Gastrocnemius medialis (tissue), 4 donors: ENCODE measurements at regions not wholly inside any gene's neighbourhood (a gene's known extent, or its start where the extent isn't known, plus 50 kb on each side); places are given as distances from the start of the nearest gene placed in this dataset.

Source experiments
- ATAC-seq, 2 donors: fragments of 150-250 bp; one replicate each; pipeline ENCODE4 v1.9.1; 2016
- DNase-seq, 2 donors: peaks; one replicate each; pipeline ENCODE4 v3.0.0-alpha.2; 2019
- H3K27ac ChIP-seq, 4 donors: fragments of 200-600 bp; sonication (generic); 1 replicate in 1 of 4; 2 replicates in 3 of 4; pipeline ENCODE4 v1.5.1; 2016 to 2018; ENCODE audit warnings: mild to moderate bottlenecking in 2 of 4, moderate library complexity in 1 of 4
- H3K27me3 ChIP-seq, 3 donors: fragments of 200-600 bp; sonication (generic) in 2 of 3; 1 replicate in 1 of 3; 2 replicates in 2 of 3; pipeline versions ENCODE4 v1.5.1 to v1.6.0; 2016 to 2019; ENCODE audit warnings: mild to moderate bottlenecking in 1 of 3, moderate library complexity in 1 of 3
- H3K36me3 ChIP-seq, 2 donors: fragments of 200-600 bp; sonication (generic) in 1 of 2; one replicate each; pipeline ENCODE4 v1.5.1; 2017 to 2018
- H3K4me1 ChIP-seq, 2 donors: fragments of 200-600 bp; sonication (generic) in 1 of 2; one replicate each; pipeline ENCODE4 v1.5.1; 2016 to 2017; ENCODE audit warnings: mild to moderate bottlenecking in 2 of 2
- H3K4me3 ChIP-seq, 4 donors: fragments of 200-600 bp; sonication (generic) in 3 of 4; 1 replicate in 1 of 4; 2 replicates in 3 of 4; pipeline ENCODE4 v1.5.1; 2016 to 2019; ENCODE audit warnings: mild to moderate bottlenecking in 2 of 4
- H3K9me3 ChIP-seq, 3 donors: fragments of 200-600 bp; sonication (generic) in 2 of 3; 1 replicate in 1 of 3; 2 replicates in 2 of 3; pipeline ENCODE4 v1.5.1; 2016 to 2019
- CTCF ChIP-seq, 5 experiments: fragments of 450-650 bp in 3 of 5; fragments of 200-600 bp in 2 of 5; sonication (generic) in 2 of 5; IDR thresholded peaks in 4 of 5; conservative IDR thresholded peaks in 1 of 5; 1 replicate in 4 of 5; 2 replicates in 1 of 5; pipeline ENCODE4 v1.5.1; 2016 to 2019; ENCODE audit warnings: antibody characterized with exemption in 5 of 5, mild to moderate bottlenecking in 3 of 5, moderate library complexity in 3 of 5
- POLR2A ChIP-seq, 2 donors: fragments of 450-650 bp; IDR thresholded peaks; one replicate each; pipeline ENCODE4 v1.6.1; 2017; ENCODE audit warnings: antibody characterized with exemption in 2 of 2, mild to moderate bottlenecking in 2 of 2, moderate library complexity in 2 of 2
- in situ Hi-C, 4 donors: fragments of 200-750 bp; cut with MboI; loops; one replicate each; pipeline versions ENCODE4 v1.15.0 to v1.8.0; 2017; ENCODE audit warnings: low sequenced_read_pairs in 4 of 4
- intact Hi-C: fragments of 100-400 bp; cut with DNase I; formaldehyde crosslinking; loops from one replicate; pipeline ENCODE4 v1.15.1; 2023; ENCODE audit warnings: low total_unique reads

GRCh38 chr4:43886196-43886595 is 562.4 kb downstream of the KCTD8 start:
- in situ Hi-C loops (no loop called here), intact Hi-C loops (no loop called here)
- Histone ChIP-seq H3K9me3 (no peaks in the 10 kb centered on the region), H3K4me1 (no peaks in the 10 kb centered on the region), H3K4me3 (no peak overlapping the region), H3K36me3 (no peaks in the 10 kb centered on the region), H3K27me3 (no peaks in the 10 kb centered on the region), H3K27ac (no peak overlapping the region)
- no peak for TF ChIP-seq POLR2A (IDR thresholded peaks at IDR 0.05)
- TF ChIP-seq CTCF (IDR thresholded peaks at IDR 0.05 in 4 of 5, conservative IDR thresholded peaks at IDR 0.05 in 1 of 5) = no peak
- DNase-seq = no peak
- ATAC-seq = no peak

GRCh38 chr4:43898836-43899235 is 549.8 kb downstream of the KCTD8 start:
- Histone ChIP-seq H3K36me3 (no peaks in the 10 kb centered on the region), H3K4me1 (no peaks in the 10 kb centered on the region), H3K4me3 (no peak overlapping the region), H3K9me3 (no peaks in the 10 kb centered on the region), H3K27me3 (no peaks in the 10 kb centered on the region), H3K27ac (no peak overlapping the region)
- no peak for ATAC-seq
- no peak for TF ChIP-seq CTCF (IDR thresholded peaks at IDR 0.05 in 4 of 5, conservative IDR thresholded peaks at IDR 0.05 in 1 of 5)
- TF ChIP-seq POLR2A (IDR thresholded peaks at IDR 0.05) = no peak
- intact Hi-C loops (no loop called here), in situ Hi-C loops (no loop called here)
- DNase-seq = no peak

DNA sequence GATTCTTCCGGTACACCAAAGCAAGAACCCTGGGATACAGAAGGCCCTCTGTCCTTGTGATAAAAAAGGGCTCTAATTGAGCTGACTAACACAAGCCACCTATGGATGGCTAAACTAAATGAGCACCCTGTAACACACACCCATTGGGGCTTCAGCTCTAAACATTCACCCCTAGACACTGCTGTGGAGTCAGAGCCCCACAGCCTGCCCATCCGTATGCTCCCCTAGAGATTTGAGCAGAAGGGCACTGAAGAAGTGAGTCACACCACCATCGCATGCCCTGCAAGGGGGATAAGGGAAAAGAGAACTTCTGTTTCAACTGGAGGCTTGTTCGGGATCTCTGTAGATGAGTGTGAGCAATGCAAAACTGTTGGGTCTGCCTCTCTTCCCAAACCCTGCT is 545.2 kb downstream of the KCTD8 start:
- H3K9me3 ChIP-seq = no peaks in the 10 kb centered on the region
- no peaks in the 10 kb centered on the region for H3K36me3 ChIP-seq
- H3K27me3 ChIP-seq = no peaks in the 10 kb centered on the region
- no peak overlapping the region for H3K4me3 ChIP-seq
- ATAC-seq = no peak
- no peak overlapping the region for H3K27ac ChIP-seq
- TF ChIP-seq CTCF (IDR thresholded peaks at IDR 0.05 in 4 of 5, conservative IDR thresholded peaks at IDR 0.05 in 1 of 5) (no peak), POLR2A (IDR thresholded peaks at IDR 0.05) (no peak)
- intact Hi-C loops = no loop called here
- in situ Hi-C loops = no loop called here
- H3K4me1 ChIP-seq = no peaks in the 10 kb centered on the region
- no peak for DNase-seq

DNA sequence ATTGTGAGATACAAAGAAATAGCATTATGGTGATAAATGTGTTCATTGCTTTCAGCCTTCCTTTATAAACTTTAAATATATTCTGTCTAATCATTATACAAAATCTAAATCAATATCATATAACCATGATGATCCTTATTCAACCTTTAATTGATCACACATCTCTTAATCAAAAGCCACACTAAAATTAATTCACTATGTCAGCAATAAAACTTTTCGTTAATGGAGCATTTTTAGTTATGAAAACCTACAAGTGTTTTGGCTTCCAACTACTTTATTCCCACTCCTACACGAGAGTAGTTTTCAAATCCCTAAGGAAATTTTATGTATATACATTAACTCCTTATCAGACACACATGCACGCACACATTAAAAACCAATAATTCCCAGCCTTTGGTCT is 530.2 kb downstream of the KCTD8 start:
- no peaks in the 10 kb centered on the region for H3K4me1 ChIP-seq
- H3K36me3 ChIP-seq = no peaks in the 10 kb centered on the region
- no peak for TF ChIP-seq CTCF (IDR thresholded peaks at IDR 0.05 in 4 of 5, conservative IDR thresholded peaks at IDR 0.05 in 1 of 5)
- no peak for TF ChIP-seq POLR2A (IDR thresholded peaks at IDR 0.05)
- no peak overlapping the region for H3K27ac ChIP-seq
- DNase-seq = no peak
- H3K27me3 ChIP-seq = no peaks in the 10 kb centered on the region
- in situ Hi-C loops (no loop called here), intact Hi-C loops (loop anchor here (5.0 kb wide), 1 partner anchor 214 kb away; no protein-coding TSS in a partner anchor)
- H3K9me3 ChIP-seq = no peaks in the 10 kb centered on the region
- H3K4me3 ChIP-seq = no peak overlapping the region
- no peak for ATAC-seq

- intact Hi-C loops (no loop called here), in situ Hi-C loops (loop anchor here in 1 of 4 donors (10.0 kb wide), 1 partner anchor 62 kb away; no protein-coding TSS in a partner anchor)
- Histone ChIP-seq H3K27ac (no peak overlapping the region), H3K36me3 (no peaks in the 10 kb centered on the region), H3K4me3 (no peak overlapping the region), H3K4me1 (no peaks in the 10 kb centered on the region), H3K9me3 (no peaks in the 10 kb centered on the region), H3K27me3 (no peaks in the 10 kb centered on the region)
- no peak for ATAC-seq
- TF ChIP-seq CTCF (IDR thresholded peaks at IDR 0.05 in 4 of 5, conservative IDR thresholded peaks at IDR 0.05 in 1 of 5) = no peak
- no peak for TF ChIP-seq POLR2A (IDR thresholded peaks at IDR 0.05)
- DNase-seq = no peak
These were observed 516.2 kb downstream of the KCTD8 start for GRCh38 chr4:43932448-43932847.
